ENCODE measurements at regions not wholly inside any gene's neighbourhood (a gene's known extent, or its start where the extent isn't known, plus 50 kb on each side); places are given as distances from the start of the nearest gene placed in this dataset.

GRCh38 chr2:120797421-120798221, 62.0 kb downstream of the GLI2 start:
- TF ChIP-seq EP300 (IDR thresholded peaks at IDR 0.05): no peak
- no peak for TF ChIP-seq CTCF (IDR thresholded peaks at IDR 0.05)

Data from ovary (tissue), 3 donors.